ENCODE measurements at regions not wholly inside any gene's neighbourhood (a gene's known extent, or its start where the extent isn't known, plus 50 kb on each side); places are given as distances from the start of the nearest gene placed in this dataset.

- Histone ChIP-seq H3K9me3 (replicated peaks; ENCODE audit: control insufficient read depth, insufficient read depth, low read length) (no peaks in the 10 kb centered on the region; the same call in 2 of the 3 replicates), H3K36me3 (ENCODE audit: control insufficient read depth in 2 of 2, insufficient read depth in 2 of 2, low read length in 1 of 2) (no peaks in the 10 kb centered on the region), H3K27me3 (replicated peaks in 1 of 2; ENCODE audit: control insufficient read depth in 2 of 2, insufficient read depth in 2 of 2, low read length in 1 of 2) (no peaks in the 10 kb centered on the region), H3K4me3 (no peak overlapping the region), H4K20me1 (ENCODE audit: control insufficient read depth, insufficient read depth) (no peaks in the 10 kb centered on the region), H3K4me2 (ENCODE audit: control insufficient read depth, insufficient read depth) (no peak overlapping the region), H3K79me2 (ENCODE audit: control insufficient read depth, insufficient read depth, low read length) (no peaks in the 10 kb centered on the region), H2AFZ (ENCODE audit: control insufficient read depth, low read depth, low read length) (no peak overlapping the region), H3K27ac (ENCODE audit: control insufficient read depth, insufficient read depth) (no peak overlapping the region), H3K4me1 (ENCODE audit: control insufficient read depth, insufficient read depth, low read length) (no peaks in the 10 kb centered on the region), H3K9ac (ENCODE audit: control insufficient read depth, insufficient read depth, low read length) (no peak overlapping the region)
- in situ Hi-C loops (cut with MboI) (no loop called here), intact Hi-C loops (cut with micrococcal nuclease; ENCODE audit: unreplicated experiment) (no loop called here)
- ChIA-PET SMC1A (ENCODE audit: uncharacterized antibody, unreplicated experiment) (no interaction called here), CTCF (no interaction called here), POLR2A (no interaction called here), RAD21 (ENCODE audit: unreplicated experiment) (no interaction called here)
- FAIRE-seq (no peak), DNase-seq (ENCODE audit: low read depth, low spot score) (no peak), ATAC-seq (no peak)
- BruUV-seq (replicated peaks) = no TSS peak
- 0% methylated on average over 2 of the region's 2 CpGs for whole genome bisulfite sequencing (ENCODE audit: insufficient coverage, insufficient replicate concordance, low lambda C conversion rate, missing lambda C conversion rate)
- no peak for TF ChIP-seq IKZF2 (IDR thresholded peaks at IDR 0.05)
- TF ChIP-seq CBX5 (IDR thresholded peaks at IDR 0.05; ENCODE audit: low read depth) = no peak
- TF ChIP-seq USF2 (IDR thresholded peaks at IDR 0.05; ENCODE audit: borderline replicate concordance, low read depth, low read length) = no peak
- TF ChIP-seq MYB (IDR thresholded peaks at IDR 0.05; ENCODE audit: borderline replicate concordance, low read depth, low read length) = no peak
- no peak for TF ChIP-seq TAF1 (IDR thresholded peaks at IDR 0.05; ENCODE audit: borderline replicate concordance, low read depth, low read length)
- TF ChIP-seq, protein P1, sequence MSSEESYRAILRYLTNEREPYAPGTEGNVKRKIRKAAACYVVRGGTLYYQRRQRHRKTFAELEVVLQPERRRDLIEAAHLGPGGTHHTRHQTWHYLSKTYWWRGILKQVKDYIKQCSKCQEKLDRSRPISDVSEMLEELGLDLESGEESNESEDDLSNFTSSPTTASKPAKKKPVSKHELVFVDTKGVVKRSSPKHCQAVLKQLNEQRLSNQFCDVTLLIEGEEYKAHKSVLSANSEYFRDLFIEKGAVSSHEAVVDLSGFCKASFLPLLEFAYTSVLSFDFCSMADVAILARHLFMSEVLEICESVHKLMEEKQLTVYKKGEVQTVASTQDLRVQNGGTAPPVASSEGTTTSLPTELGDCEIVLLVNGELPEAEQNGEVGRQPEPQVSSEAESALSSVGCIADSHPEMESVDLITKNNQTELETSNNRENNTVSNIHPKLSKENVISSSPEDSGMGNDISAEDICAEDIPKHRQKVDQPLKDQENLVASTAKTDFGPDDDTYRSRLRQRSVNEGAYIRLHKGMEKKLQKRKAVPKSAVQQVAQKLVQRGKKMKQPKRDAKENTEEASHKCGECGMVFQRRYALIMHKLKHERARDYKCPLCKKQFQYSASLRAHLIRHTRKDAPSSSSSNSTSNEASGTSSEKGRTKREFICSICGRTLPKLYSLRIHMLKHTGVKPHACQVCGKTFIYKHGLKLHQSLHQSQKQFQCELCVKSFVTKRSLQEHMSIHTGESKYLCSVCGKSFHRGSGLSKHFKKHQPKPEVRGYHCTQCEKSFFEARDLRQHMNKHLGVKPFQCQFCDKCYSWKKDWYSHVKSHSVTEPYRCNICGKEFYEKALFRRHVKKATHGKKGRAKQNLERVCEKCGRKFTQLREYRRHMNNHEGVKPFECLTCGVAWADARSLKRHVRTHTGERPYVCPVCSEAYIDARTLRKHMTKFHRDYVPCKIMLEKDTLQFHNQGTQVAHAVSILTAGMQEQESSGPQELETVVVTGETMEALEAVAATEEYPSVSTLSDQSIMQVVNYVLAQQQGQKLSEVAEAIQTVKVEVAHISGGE (CRISPR knock-in tag; IDR thresholded peaks at IDR 0.05) = no peak
- no peak for TF ChIP-seq CUX1 (IDR thresholded peaks at IDR 0.05; ENCODE audit: insufficient replicate concordance, low read depth, low read length)
- no peak for TF ChIP-seq GABPA (IDR thresholded peaks at IDR 0.05; ENCODE audit: low read depth)
- no peak for TF ChIP-seq EZH2 (IDR thresholded peaks at IDR 0.05; ENCODE audit: borderline replicate concordance, control insufficient read depth, low read depth, low read length)
- TF ChIP-seq, protein P2, sequence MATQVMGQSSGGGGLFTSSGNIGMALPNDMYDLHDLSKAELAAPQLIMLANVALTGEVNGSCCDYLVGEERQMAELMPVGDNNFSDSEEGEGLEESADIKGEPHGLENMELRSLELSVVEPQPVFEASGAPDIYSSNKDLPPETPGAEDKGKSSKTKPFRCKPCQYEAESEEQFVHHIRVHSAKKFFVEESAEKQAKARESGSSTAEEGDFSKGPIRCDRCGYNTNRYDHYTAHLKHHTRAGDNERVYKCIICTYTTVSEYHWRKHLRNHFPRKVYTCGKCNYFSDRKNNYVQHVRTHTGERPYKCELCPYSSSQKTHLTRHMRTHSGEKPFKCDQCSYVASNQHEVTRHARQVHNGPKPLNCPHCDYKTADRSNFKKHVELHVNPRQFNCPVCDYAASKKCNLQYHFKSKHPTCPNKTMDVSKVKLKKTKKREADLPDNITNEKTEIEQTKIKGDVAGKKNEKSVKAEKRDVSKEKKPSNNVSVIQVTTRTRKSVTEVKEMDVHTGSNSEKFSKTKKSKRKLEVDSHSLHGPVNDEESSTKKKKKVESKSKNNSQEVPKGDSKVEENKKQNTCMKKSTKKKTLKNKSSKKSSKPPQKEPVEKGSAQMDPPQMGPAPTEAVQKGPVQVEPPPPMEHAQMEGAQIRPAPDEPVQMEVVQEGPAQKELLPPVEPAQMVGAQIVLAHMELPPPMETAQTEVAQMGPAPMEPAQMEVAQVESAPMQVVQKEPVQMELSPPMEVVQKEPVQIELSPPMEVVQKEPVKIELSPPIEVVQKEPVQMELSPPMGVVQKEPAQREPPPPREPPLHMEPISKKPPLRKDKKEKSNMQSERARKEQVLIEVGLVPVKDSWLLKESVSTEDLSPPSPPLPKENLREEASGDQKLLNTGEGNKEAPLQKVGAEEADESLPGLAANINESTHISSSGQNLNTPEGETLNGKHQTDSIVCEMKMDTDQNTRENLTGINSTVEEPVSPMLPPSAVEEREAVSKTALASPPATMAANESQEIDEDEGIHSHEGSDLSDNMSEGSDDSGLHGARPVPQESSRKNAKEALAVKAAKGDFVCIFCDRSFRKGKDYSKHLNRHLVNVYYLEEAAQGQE (IDR thresholded peaks at IDR 0.05; ENCODE audit: low read depth, low read length) = no peak
Measured at GRCh38 chr17:54620399-54620978, 280.2 kb upstream of the TOM1L1 start.

Data from GM12878 (cell line).